RWPE2 (cell line): ENCODE measurements at regions not wholly inside any gene's neighbourhood (a gene's known extent, or its start where the extent isn't known, plus 50 kb on each side); places are given as distances from the start of the nearest gene placed in this dataset.

Experiments used
- ATAC-seq: fragments of 200-7000 bp; cut with Tn5 transposase; 3 replicates; pipeline ENCODE4 v1.9.1; 2021; ENCODE audit warnings: low read depth
- DNase-seq: peaks from one replicate; pipeline ENCODE4 v3.0.0-alpha.2; 2020; ENCODE audit warnings: low spot score
- H3K27ac ChIP-seq: fragments of 450-650 bp; 2 replicates; pipeline ENCODE4 v1.5.1; 2017; ENCODE audit warnings: mild to moderate bottlenecking; ENCODE audit not compliant: poor library complexity, severe bottlenecking
- H3K27me3 ChIP-seq: fragments of 250-450 bp; sonication (Bioruptor Pico); 2 replicates; pipeline ENCODE4 v1.5.1; 2021; ENCODE audit warnings: mild to moderate bottlenecking, moderate library complexity; ENCODE audit not compliant: insufficient read depth, poor library complexity, severe bottlenecking
- H3K36me3 ChIP-seq: fragments of 250-450 bp; sonication (Bioruptor Pico); 2 replicates; pipeline ENCODE4 v1.5.1; 2020; ENCODE audit warnings: low read depth, mild to moderate bottlenecking, moderate library complexity
- H3K4me1 ChIP-seq: fragments of 250-450 bp; sonication (Bioruptor Pico); 2 replicates; pipeline ENCODE4 v1.5.1; 2021; ENCODE audit warnings: mild to moderate bottlenecking, moderate library complexity; ENCODE audit not compliant: insufficient read depth, poor library complexity, severe bottlenecking
- H3K4me3 ChIP-seq: fragments of 250-450 bp; sonication (Bioruptor Pico); 2 replicates; pipeline ENCODE4 v1.5.1; 2021; ENCODE audit warnings: mild to moderate bottlenecking, moderate library complexity; ENCODE audit not compliant: severe bottlenecking
- H3K9me3 ChIP-seq: fragments of 250-450 bp; sonication (Bioruptor Pico); 2 replicates; pipeline ENCODE4 v1.5.1; 2021; ENCODE audit warnings: mild to moderate bottlenecking, moderate library complexity; ENCODE audit not compliant: severe bottlenecking
- TF ChIP-seq, protein P1 (sequence below): fragments of 450-650 bp; IDR thresholded peaks from one replicate; pipeline ENCODE4 v1.5.1; 2017; ENCODE audit warnings: mild to moderate bottlenecking, moderate library complexity; ENCODE audit not compliant: poor library complexity, severe bottlenecking

DNA sequence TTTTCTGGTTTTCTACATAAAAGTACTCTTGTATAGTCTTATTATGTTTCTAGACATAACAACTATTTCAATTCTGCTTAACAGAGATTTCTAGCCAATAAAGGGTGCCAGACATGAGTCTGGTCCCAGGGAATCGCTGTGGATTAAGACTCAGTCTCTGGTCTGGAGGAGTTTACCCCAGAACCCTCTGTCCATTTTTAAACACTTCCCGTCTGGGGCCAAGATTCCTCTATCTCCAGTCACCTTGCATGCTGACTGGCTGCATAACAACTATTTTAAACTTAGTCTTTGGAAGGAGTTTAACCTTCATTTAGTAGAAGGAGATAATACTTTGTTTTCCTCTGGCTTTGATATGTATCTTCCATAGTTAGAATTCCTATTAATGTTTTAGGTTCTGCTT, 163.1 kb upstream of the IFNG-AS1 start:
- no peaks in the 10 kb centered on the region for H3K27me3 ChIP-seq
- no peaks in the 10 kb centered on the region for H3K36me3 ChIP-seq
- H3K4me3 ChIP-seq: no peak overlapping the region
- H3K9me3 ChIP-seq: no peaks in the 10 kb centered on the region
- ATAC-seq: no peak
- TF ChIP-seq, protein P1, sequence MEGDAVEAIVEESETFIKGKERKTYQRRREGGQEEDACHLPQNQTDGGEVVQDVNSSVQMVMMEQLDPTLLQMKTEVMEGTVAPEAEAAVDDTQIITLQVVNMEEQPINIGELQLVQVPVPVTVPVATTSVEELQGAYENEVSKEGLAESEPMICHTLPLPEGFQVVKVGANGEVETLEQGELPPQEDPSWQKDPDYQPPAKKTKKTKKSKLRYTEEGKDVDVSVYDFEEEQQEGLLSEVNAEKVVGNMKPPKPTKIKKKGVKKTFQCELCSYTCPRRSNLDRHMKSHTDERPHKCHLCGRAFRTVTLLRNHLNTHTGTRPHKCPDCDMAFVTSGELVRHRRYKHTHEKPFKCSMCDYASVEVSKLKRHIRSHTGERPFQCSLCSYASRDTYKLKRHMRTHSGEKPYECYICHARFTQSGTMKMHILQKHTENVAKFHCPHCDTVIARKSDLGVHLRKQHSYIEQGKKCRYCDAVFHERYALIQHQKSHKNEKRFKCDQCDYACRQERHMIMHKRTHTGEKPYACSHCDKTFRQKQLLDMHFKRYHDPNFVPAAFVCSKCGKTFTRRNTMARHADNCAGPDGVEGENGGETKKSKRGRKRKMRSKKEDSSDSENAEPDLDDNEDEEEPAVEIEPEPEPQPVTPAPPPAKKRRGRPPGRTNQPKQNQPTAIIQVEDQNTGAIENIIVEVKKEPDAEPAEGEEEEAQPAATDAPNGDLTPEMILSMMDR: no peak
- peaks cover 10% of the 10 kb centered on the region for H3K4me1 ChIP-seq
- no peak overlapping the region for H3K27ac ChIP-seq
- DNase-seq: no peak

DNA sequence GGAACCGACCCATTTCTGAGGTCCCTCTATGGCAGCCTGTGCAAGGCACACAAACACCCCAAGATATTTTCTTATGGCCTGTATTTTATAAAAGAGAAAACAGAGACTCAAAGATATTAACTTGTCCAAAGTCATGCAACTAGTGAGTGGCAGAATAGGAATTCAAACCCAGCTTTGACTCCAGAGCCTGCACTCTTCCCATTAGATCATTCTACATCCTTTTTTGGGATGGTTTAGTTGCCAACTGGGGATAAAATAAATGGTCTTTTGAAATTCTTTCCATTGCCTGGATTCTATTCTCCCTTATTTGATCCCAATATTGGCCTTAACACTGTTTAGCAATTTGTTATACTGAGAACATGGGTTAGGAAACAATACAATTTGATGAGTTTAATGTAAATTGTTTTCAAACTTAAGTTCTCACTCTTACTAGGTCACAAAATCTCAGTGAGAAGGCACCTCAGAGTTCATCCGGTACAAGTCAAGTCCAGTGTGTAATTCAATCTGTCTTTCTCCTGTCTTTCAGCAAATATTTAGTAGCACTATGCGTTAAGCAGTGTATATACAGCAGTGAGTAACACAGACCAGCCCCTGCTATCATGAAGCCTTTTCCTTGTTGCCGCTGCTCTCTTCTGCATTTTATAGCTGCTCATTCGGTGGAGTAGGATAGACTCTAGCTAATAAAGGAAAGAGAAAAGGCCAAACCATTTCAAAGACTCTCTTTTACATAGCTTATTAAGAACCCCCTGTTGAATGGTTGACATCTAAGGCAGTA, 162.1 kb upstream of the IFNG-AS1 start:
- TF ChIP-seq, protein P1: no peak
- Histone ChIP-seq H3K36me3 (no peaks in the 10 kb centered on the region), H3K27me3 (no peaks in the 10 kb centered on the region), H3K9me3 (no peaks in the 10 kb centered on the region), H3K27ac (peak overlapping the region; percentile 63), H3K4me3 (no peak overlapping the region), H3K4me1 (peaks cover 10% of the 10 kb centered on the region)
- no peak for ATAC-seq
- DNase-seq: no peak

DNA sequence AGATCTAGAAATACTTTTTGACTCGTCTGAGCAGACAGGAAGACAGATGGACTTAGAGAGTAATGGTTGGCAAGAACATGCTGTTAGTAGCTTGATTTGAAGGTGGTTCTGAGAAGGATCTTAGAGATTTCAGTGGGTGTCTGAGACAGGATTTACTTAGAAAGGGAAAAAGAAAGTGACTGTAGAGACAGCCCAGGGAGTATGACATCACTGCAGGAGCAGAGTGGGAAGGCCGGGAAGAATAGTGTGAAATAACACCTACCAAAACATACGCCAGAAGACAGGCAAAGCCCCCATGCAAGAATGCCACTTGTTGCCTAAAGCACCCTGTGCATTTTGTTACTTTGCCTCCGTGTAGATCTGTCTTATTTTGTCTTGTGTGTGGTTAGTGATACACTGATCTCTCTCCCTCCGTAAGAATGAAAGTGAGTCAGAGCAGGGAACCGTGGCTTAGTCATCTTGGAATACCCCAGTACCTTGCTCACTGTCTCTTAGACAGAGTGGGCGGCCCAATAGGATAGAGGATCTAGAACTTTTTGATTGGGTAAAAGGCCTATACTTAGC, 161.3 kb upstream of the IFNG-AS1 start:
- H3K27me3 ChIP-seq: no peaks in the 10 kb centered on the region
- H3K36me3 ChIP-seq: no peaks in the 10 kb centered on the region
- TF ChIP-seq, protein P1: no peak
- H3K4me3 ChIP-seq: peak overlapping the region; percentile 15
- DNase-seq: peak; percentile 71
- H3K4me1 ChIP-seq: peaks cover 10% of the 10 kb centered on the region
- H3K9me3 ChIP-seq: no peaks in the 10 kb centered on the region
- peak overlapping the region; percentile 63 for H3K27ac ChIP-seq
- peak; percentile 100 for ATAC-seq

DNA sequence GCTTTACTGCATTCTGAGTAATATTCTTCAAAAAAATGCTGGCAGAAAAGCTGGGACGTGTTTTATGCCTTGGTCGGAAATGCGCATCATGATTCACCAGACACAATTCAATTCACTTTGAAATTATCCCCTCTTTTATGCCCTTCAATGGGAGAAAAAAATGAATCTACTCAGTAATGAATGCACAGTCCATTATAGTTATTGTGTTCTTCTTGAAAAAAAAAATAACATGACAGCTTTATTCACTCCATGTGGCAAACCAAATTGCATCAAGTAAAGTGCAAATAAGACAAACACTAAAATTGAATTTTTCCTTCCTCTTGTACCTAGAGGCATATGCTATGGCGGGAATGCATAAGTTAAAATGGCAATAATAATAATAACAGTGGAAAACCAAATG, 159.4 kb upstream of the IFNG-AS1 start:
- Histone ChIP-seq H3K27me3 (no peaks in the 10 kb centered on the region), H3K4me1 (peaks cover 10% of the 10 kb centered on the region), H3K4me3 (no peak overlapping the region), H3K27ac (no peak overlapping the region), H3K36me3 (no peaks in the 10 kb centered on the region), H3K9me3 (no peaks in the 10 kb centered on the region)
- TF ChIP-seq, protein P1: no peak
- DNase-seq: no peak
- no peak for ATAC-seq

DNA sequence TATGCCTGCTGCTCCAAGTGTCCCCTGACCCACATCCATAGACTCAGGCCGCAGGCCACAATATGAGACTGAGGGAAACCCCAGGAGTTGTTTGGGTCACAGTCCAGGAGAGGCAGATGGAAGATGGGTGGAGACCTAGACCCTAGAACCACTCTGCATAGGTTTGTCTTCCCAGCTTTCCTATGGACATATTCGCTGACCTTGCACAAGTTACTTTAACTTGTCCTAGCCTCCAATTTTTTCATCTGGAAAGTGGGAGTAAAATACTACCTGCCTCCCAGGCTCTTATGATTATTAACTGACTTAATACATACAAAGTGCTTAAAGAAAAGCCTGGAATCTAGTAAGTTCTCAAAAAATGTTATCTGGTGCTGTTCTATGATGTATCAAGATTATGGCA, 157.1 kb upstream of the IFNG-AS1 start:
- TF ChIP-seq, protein P1: no peak
- DNase-seq (no peak), ATAC-seq (no peak)

More for the DNA sequence above, 157.1 kb upstream of the IFNG-AS1 start:
- no peak overlapping the region for H3K4me3 ChIP-seq
- no peaks in the 10 kb centered on the region for H3K36me3 ChIP-seq
- no peak overlapping the region for H3K27ac ChIP-seq
- peaks cover 8% of the 10 kb centered on the region for H3K4me1 ChIP-seq
- H3K9me3 ChIP-seq: no peaks in the 10 kb centered on the region
- H3K27me3 ChIP-seq: no peaks in the 10 kb centered on the region
